HFFc6 (cell line): ENCODE measurements at regions not wholly inside any gene's neighbourhood (a gene's known extent, or its start where the extent isn't known, plus 50 kb on each side); places are given as distances from the start of the nearest gene placed in this dataset.

Source experiments
- DNase-seq: peaks from one replicate; pipeline ENCODE4 v3.0.0-alpha.2; 2018
- H3K27ac Mint-ChIP-seq: 2 replicates; pipeline ENCODE4 v1.8.0; 2020; ENCODE audit warnings: mild to moderate bottlenecking, mixed read lengths
- H3K27me3 Mint-ChIP-seq: 2 replicates; pipeline ENCODE4 v1.8.0; 2021; ENCODE audit warnings: mild to moderate bottlenecking, moderate library complexity, mixed read lengths; ENCODE audit not compliant: insufficient read depth
- H3K36me3 Mint-ChIP-seq: 2 replicates; pipeline ENCODE4 v1.8.0; 2021; ENCODE audit warnings: low read depth, mixed read lengths
- H3K4me1 Mint-ChIP-seq: 2 replicates; pipeline ENCODE4 v1.8.0; 2020; ENCODE audit warnings: low read depth, mixed read lengths
- H3K4me3 Mint-ChIP-seq: 2 replicates; pipeline ENCODE4 v1.8.0; 2020; ENCODE audit warnings: mild to moderate bottlenecking, moderate library complexity, mixed read lengths
- H3K9me3 Mint-ChIP-seq: 2 replicates; pipeline ENCODE4 v1.8.0; 2020; ENCODE audit warnings: mild to moderate bottlenecking, mixed read lengths
- TF ChIP-seq, protein P1 (sequence below): fragments of 200-600 bp; sonication (generic); IDR thresholded peaks from 2 replicates; pipeline ENCODE4 v1.5.0; 2021; ENCODE audit warnings: antibody characterized with exemption, mild to moderate bottlenecking

- no peaks in the 10 kb centered on the region for H3K4me1 Mint-ChIP-seq
- TF ChIP-seq, protein P1, sequence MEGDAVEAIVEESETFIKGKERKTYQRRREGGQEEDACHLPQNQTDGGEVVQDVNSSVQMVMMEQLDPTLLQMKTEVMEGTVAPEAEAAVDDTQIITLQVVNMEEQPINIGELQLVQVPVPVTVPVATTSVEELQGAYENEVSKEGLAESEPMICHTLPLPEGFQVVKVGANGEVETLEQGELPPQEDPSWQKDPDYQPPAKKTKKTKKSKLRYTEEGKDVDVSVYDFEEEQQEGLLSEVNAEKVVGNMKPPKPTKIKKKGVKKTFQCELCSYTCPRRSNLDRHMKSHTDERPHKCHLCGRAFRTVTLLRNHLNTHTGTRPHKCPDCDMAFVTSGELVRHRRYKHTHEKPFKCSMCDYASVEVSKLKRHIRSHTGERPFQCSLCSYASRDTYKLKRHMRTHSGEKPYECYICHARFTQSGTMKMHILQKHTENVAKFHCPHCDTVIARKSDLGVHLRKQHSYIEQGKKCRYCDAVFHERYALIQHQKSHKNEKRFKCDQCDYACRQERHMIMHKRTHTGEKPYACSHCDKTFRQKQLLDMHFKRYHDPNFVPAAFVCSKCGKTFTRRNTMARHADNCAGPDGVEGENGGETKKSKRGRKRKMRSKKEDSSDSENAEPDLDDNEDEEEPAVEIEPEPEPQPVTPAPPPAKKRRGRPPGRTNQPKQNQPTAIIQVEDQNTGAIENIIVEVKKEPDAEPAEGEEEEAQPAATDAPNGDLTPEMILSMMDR = no peak
- H3K9me3 Mint-ChIP-seq = no peaks in the 10 kb centered on the region
- H3K27ac Mint-ChIP-seq = no peak overlapping the region
- no peak for DNase-seq
- peaks cover 18% of the 10 kb centered on the region for H3K27me3 Mint-ChIP-seq
- no peaks in the 10 kb centered on the region for H3K36me3 Mint-ChIP-seq
- no peak overlapping the region for H3K4me3 Mint-ChIP-seq
Observed at GRCh38 chr10:118412932-118413331, 70.8 kb upstream of the FAM204A start.

DNA sequence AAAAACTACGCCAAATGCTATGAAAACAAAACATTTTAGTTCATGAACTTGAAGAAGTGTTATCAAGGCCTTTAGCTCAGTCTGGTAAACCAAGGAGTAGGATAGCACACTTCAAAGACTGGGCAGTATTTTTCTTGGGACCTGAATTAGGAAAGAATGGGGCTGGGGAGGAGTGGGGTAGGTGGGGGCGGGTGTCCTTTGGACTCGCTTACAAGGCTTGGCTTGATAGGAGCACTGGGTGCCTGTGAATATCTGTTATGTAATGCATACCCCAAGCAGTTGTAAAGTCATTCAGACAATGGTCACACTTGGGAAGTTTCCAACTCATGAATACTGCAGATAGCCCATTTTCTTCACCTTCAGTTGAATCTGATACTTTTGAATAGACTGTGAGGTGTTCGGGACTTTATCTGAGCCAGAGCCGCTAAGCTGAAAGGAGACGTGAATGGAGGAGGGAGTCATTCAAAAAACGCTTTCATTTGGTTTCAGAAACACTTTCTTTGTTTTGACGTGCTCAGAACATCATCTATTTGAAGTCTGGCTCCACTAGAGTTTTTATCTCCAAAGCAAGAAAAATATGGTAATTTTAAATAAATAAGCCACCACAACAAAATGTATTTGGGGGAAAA, 70.1 kb upstream of the FAM204A start:
- Mint-ChIP-seq H3K4me1 (no peaks in the 10 kb centered on the region), H3K36me3 (no peaks in the 10 kb centered on the region), H3K9me3 (no peaks in the 10 kb centered on the region), H3K27me3 (peaks cover 24% of the 10 kb centered on the region), H3K27ac (no peak overlapping the region), H3K4me3 (no peak overlapping the region)
- TF ChIP-seq, protein P1 = no peak
- DNase-seq = no peak

DNA sequence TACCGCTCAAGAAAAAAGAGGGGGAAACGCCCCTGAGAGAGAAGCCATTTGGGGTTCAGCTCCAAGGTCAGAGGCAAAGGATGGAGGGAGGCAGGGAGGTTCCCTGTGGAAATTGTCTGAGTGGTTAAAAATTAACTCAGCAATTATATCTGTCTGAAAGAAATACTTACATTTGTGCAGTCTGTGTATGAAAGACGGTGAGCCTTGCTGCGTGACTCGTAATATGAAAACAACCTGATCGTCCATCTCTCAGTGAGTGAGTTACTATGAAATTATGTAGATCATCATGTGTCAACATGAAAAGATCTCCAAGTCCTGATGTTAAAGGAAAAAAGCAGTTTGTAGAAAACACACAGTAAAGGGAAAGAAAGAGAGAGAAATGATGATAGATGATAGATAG, 67.2 kb upstream of the FAM204A start:
- Mint-ChIP-seq H3K4me1 (no peaks in the 10 kb centered on the region), H3K27ac (no peak overlapping the region), H3K27me3 (peaks cover 19% of the 10 kb centered on the region; the same call in 1 of the 2 replicates), H3K4me3 (no peak overlapping the region), H3K36me3 (no peaks in the 10 kb centered on the region), H3K9me3 (no peaks in the 10 kb centered on the region)
- no peak for DNase-seq
- TF ChIP-seq, protein P1 = no peak

DNA sequence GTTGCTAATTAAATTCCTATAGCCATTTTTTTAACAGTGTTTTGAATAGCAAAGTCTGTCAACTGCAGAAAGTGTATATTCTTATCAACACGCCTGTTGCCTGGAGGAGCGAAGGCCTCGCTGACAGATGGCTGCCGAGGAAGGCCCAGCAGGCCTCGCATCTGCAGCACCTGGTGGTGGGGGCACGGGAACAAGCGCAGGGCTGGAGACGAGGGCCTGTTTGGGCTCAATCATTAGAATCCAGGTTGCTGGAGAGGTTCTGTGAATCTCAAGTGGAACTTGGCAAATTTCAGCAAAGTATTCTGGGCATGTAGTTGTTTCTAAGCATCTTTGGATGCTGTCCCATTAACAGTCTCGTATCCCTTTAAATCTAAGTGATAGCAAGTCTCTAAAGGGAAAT, 66.1 kb upstream of the FAM204A start:
- no peak for DNase-seq
- Mint-ChIP-seq H3K9me3 (no peaks in the 10 kb centered on the region), H3K27me3 (peaks cover 18% of the 10 kb centered on the region; the same call in 1 of the 2 replicates), H3K4me1 (no peaks in the 10 kb centered on the region), H3K27ac (no peak overlapping the region), H3K4me3 (no peak overlapping the region), H3K36me3 (no peaks in the 10 kb centered on the region)
- TF ChIP-seq, protein P1 = no peak

DNA sequence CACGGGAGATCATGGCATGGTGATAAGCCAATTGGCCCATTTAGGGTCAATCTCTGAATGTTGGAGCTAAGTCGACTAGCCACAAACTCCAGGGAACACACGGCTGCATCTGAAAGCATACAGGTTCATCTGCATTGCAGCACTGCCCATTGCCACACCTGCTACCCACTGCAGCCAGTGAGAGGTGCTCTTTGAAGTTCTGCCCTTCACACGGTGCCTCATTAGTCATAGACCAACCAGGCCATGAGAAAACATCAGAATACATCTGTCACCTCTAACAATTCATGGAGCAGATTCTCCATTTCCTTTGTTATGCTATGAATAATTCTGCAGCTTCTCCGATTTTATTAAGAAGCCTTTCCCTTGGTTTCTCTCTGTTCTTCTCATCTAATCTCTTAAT, 65.7 kb upstream of the FAM204A start:
- Mint-ChIP-seq H3K4me1 (no peaks in the 10 kb centered on the region), H3K27me3 (peaks cover 14% of the 10 kb centered on the region; the same call in 1 of the 2 replicates), H3K27ac (no peak overlapping the region), H3K4me3 (no peak overlapping the region), H3K9me3 (no peaks in the 10 kb centered on the region), H3K36me3 (no peaks in the 10 kb centered on the region)
- TF ChIP-seq, protein P1 = no peak
- DNase-seq = no peak
